ENCODE measurements at regions not wholly inside any gene's neighbourhood (a gene's known extent, or its start where the extent isn't known, plus 50 kb on each side); places are given as distances from the start of the nearest gene placed in this dataset.

- Histone ChIP-seq H3K27ac (ENCODE audit: insufficient read depth, low read length) (no peak overlapping the region), H3K9ac (ENCODE audit: insufficient read depth, low read length) (no peak overlapping the region), H4K20me1 (ENCODE audit: control insufficient read depth, extremely low read depth, insufficient read depth, low read length) (no peaks in the 10 kb centered on the region), H3K4me2 (ENCODE audit: extremely low read depth, insufficient read depth, low read length) (no peak overlapping the region), H3K79me2 (ENCODE audit: control insufficient read depth, insufficient read depth, low read length) (no peaks in the 10 kb centered on the region), H3K36me3 (ENCODE audit: control insufficient read depth, insufficient read depth, low read length) (no peaks in the 10 kb centered on the region), H3K4me3 (replicated peaks in 1 of 4; ENCODE audit: control extremely low read depth in 1 of 4, insufficient read depth in 1 of 4, low read depth in 3 of 4, low read length in 4 of 4) (no peak overlapping the region), H3K4me1 (ENCODE audit: control insufficient read depth, extremely low read depth, insufficient read depth, low read length) (no peaks in the 10 kb centered on the region), H2AFZ (ENCODE audit: low read length) (no peak overlapping the region), H3K27me3 (ENCODE audit: control insufficient read depth, insufficient read depth, low read length) (no peaks in the 10 kb centered on the region), H3K9me3 (ENCODE audit: control insufficient read depth, insufficient read depth, low read depth, low read length) (no peaks in the 10 kb centered on the region)
- no peak for DNase-seq (ENCODE audit: low read depth in 2 of 2)
- no peak for TF ChIP-seq EZH2 (IDR thresholded peaks at IDR 0.05; ENCODE audit: low read length, missing control alignments)
- TF ChIP-seq, protein P1, sequence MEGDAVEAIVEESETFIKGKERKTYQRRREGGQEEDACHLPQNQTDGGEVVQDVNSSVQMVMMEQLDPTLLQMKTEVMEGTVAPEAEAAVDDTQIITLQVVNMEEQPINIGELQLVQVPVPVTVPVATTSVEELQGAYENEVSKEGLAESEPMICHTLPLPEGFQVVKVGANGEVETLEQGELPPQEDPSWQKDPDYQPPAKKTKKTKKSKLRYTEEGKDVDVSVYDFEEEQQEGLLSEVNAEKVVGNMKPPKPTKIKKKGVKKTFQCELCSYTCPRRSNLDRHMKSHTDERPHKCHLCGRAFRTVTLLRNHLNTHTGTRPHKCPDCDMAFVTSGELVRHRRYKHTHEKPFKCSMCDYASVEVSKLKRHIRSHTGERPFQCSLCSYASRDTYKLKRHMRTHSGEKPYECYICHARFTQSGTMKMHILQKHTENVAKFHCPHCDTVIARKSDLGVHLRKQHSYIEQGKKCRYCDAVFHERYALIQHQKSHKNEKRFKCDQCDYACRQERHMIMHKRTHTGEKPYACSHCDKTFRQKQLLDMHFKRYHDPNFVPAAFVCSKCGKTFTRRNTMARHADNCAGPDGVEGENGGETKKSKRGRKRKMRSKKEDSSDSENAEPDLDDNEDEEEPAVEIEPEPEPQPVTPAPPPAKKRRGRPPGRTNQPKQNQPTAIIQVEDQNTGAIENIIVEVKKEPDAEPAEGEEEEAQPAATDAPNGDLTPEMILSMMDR (conservative IDR thresholded peaks at IDR 0.05 in 1 of 2, IDR thresholded peaks at IDR 0.05 in 1 of 2; ENCODE audit: low read depth in 1 of 2, low read length in 2 of 2): no peak
Measured at GRCh38 chr1:198083549-198083948, 73.2 kb upstream of the NEK7 start.

GRCh38 chr1:198084241-198084908 lies 72.4 kb upstream of the NEK7 start:
- Histone ChIP-seq H3K9ac (ENCODE audit: insufficient read depth, low read length) (no peak overlapping the region), H3K4me2 (ENCODE audit: extremely low read depth, insufficient read depth, low read length) (no peak overlapping the region), H3K27ac (ENCODE audit: insufficient read depth, low read length) (no peak overlapping the region), H3K9me3 (ENCODE audit: control insufficient read depth, insufficient read depth, low read depth, low read length) (no peaks in the 10 kb centered on the region), H3K4me1 (ENCODE audit: control insufficient read depth, extremely low read depth, insufficient read depth, low read length) (no peaks in the 10 kb centered on the region), H4K20me1 (ENCODE audit: control insufficient read depth, extremely low read depth, insufficient read depth, low read length) (no peaks in the 10 kb centered on the region), H3K79me2 (ENCODE audit: control insufficient read depth, insufficient read depth, low read length) (no peaks in the 10 kb centered on the region), H2AFZ (ENCODE audit: low read length) (no peak overlapping the region), H3K4me3 (replicated peaks in 1 of 4; ENCODE audit: control extremely low read depth in 1 of 4, insufficient read depth in 1 of 4, low read depth in 3 of 4, low read length in 4 of 4) (no peak overlapping the region), H3K27me3 (ENCODE audit: control insufficient read depth, insufficient read depth, low read length) (no peaks in the 10 kb centered on the region), H3K36me3 (ENCODE audit: control insufficient read depth, insufficient read depth, low read length) (no peaks in the 10 kb centered on the region)
- DNase-seq (ENCODE audit: low read depth in 2 of 2): no peak
- TF ChIP-seq EZH2 (IDR thresholded peaks at IDR 0.05; ENCODE audit: low read length, missing control alignments): no peak
- TF ChIP-seq, protein P1 (conservative IDR thresholded peaks at IDR 0.05 in 1 of 2, IDR thresholded peaks at IDR 0.05 in 1 of 2; ENCODE audit: low read depth in 1 of 2, low read length in 2 of 2): no peak

- Histone ChIP-seq H3K4me1 (ENCODE audit: control insufficient read depth, extremely low read depth, insufficient read depth, low read length) (no peaks in the 10 kb centered on the region), H3K4me3 (replicated peaks in 1 of 4; ENCODE audit: control extremely low read depth in 1 of 4, insufficient read depth in 1 of 4, low read depth in 3 of 4, low read length in 4 of 4) (no peak overlapping the region), H3K79me2 (ENCODE audit: control insufficient read depth, insufficient read depth, low read length) (no peaks in the 10 kb centered on the region), H3K27ac (ENCODE audit: insufficient read depth, low read length) (no peak overlapping the region), H3K9ac (ENCODE audit: insufficient read depth, low read length) (no peak overlapping the region), H3K27me3 (ENCODE audit: control insufficient read depth, insufficient read depth, low read length) (no peaks in the 10 kb centered on the region), H3K4me2 (ENCODE audit: extremely low read depth, insufficient read depth, low read length) (no peak overlapping the region), H2AFZ (ENCODE audit: low read length) (no peak overlapping the region), H3K36me3 (ENCODE audit: control insufficient read depth, insufficient read depth, low read length) (no peaks in the 10 kb centered on the region), H3K9me3 (ENCODE audit: control insufficient read depth, insufficient read depth, low read depth, low read length) (no peaks in the 10 kb centered on the region), H4K20me1 (ENCODE audit: control insufficient read depth, extremely low read depth, insufficient read depth, low read length) (no peaks in the 10 kb centered on the region)
- no peak for DNase-seq (ENCODE audit: low read depth in 2 of 2)
- TF ChIP-seq, protein P1 (conservative IDR thresholded peaks at IDR 0.05 in 1 of 2, IDR thresholded peaks at IDR 0.05 in 1 of 2; ENCODE audit: low read depth in 1 of 2, low read length in 2 of 2): no peak
- TF ChIP-seq EZH2 (IDR thresholded peaks at IDR 0.05; ENCODE audit: low read length, missing control alignments): no peak
Measured at GRCh38 chr1:198086051-198086745, 70.6 kb upstream of the NEK7 start.

All from fibroblast of lung (primary cell).